IMR-90 (cell line): ENCODE measurements at regions not wholly inside any gene's neighbourhood (a gene's known extent, or its start where the extent isn't known, plus 50 kb on each side); places are given as distances from the start of the nearest gene placed in this dataset.

Source experiments
- ATAC-seq: fragments of 200-7000 bp; cut with Tn5 transposase; 2 replicates; pipeline ENCODE4 v1.9.1; 2020; ENCODE audit warnings: low read depth, mild to moderate bottlenecking, moderate library complexity
- BruUV-seq: library from RNA; stranded (reverse); fragments of 400-500 nt; replicated peaks from 2 replicates; lab custom pipeline; 2021; lab: Mats Ljungman, UMichigan
- CTCF ChIA-PET: fragments of 300-600 bp; formaldehyde crosslinking; extraction: SDS; loops from one replicate; lab custom pipeline; 2021; ENCODE audit warnings: antibody characterized with exemption; lab: Yijun Ruan, JAX
- POLR2A ChIA-PET: fragments of 300-600 bp; sonication (Branson Sonifier 250); formaldehyde crosslinking; loops from one replicate; lab custom pipeline; 2022; ENCODE audit warnings: antibody characterized with exemption; ENCODE audit not compliant: unreplicated experiment; lab: Charles Lee
- DNase-seq: peaks from one replicate; pipeline ENCODE4 v3.0.0; 2013
- H2AFZ ChIP-seq: replicated peaks from 2 replicates; pipeline ENCODE3; 2013; ENCODE audit warnings: low read length, mild to moderate bottlenecking; ENCODE audit not compliant: poor library complexity
- H2AK5ac ChIP-seq: 2 replicates; pipeline ENCODE4 v1.6.1; 2013; ENCODE audit warnings: low read depth, low read length, inconsistent platforms
- H2AK9ac ChIP-seq: replicated peaks from 2 replicates; pipeline ENCODE3; 2013; ENCODE audit warnings: mild to moderate bottlenecking, low read depth, low read length, moderate library complexity; ENCODE audit not compliant: poor library complexity
- H2BK120ac ChIP-seq: 2 replicates; pipeline ENCODE4 v1.6.1; 2013; ENCODE audit warnings: low read depth, low read length, inconsistent platforms
- H2BK15ac ChIP-seq: 3 replicates; pipeline ENCODE4 v1.6.1; 2013; ENCODE audit warnings: low read depth, low read length, inconsistent platforms
- H2BK20ac ChIP-seq: 2 replicates; pipeline ENCODE4 v1.6.1; 2013; ENCODE audit warnings: low read depth, mild to moderate bottlenecking, inconsistent platforms, low read length, moderate library complexity
- H2BK5ac ChIP-seq: 2 replicates; pipeline ENCODE4 v1.6.1; 2013; ENCODE audit warnings: mild to moderate bottlenecking, low read depth, low read length, inconsistent platforms; ENCODE audit not compliant: poor library complexity, severe bottlenecking
- H3K14ac ChIP-seq: replicated peaks from 2 replicates; pipeline ENCODE4 v1.6.1; 2013; ENCODE audit warnings: low read depth, low read length, inconsistent platforms
- H3K18ac ChIP-seq: 2 replicates; pipeline ENCODE4 v1.6.1; 2013; ENCODE audit warnings: low read depth, low read length, control low read depth
- H3K23ac ChIP-seq: 2 replicates; pipeline ENCODE4 v1.6.1; 2013; ENCODE audit warnings: low read depth, low read length, inconsistent platforms
- H3K27ac ChIP-seq: 2 replicates; pipeline ENCODE4 v1.5.1; 2013; ENCODE audit warnings: mild to moderate bottlenecking, control low read depth, low read length; ENCODE audit not compliant: insufficient read depth
- H3K27me3 ChIP-seq: 2 replicates; pipeline ENCODE4 v1.6.1; 2013; ENCODE audit warnings: low read length; ENCODE audit not compliant: control insufficient read depth, insufficient read depth
- H3K36me3 ChIP-seq: 2 replicates; pipeline ENCODE4 v1.6.1; 2013; ENCODE audit warnings: low read length, mixed read lengths; ENCODE audit not compliant: control insufficient read depth, insufficient read depth
- H3K4ac ChIP-seq: 2 replicates; pipeline ENCODE4 v1.6.1; 2013; ENCODE audit warnings: low read depth, low read length, inconsistent platforms
- H3K4me1 ChIP-seq: 2 replicates; pipeline ENCODE4 v1.6.1; 2013; ENCODE audit warnings: low read length, mixed read lengths; ENCODE audit not compliant: control insufficient read depth, insufficient read depth
- H3K4me2 ChIP-seq: 2 replicates; pipeline ENCODE4 v1.6.1; 2013; ENCODE audit warnings: low read depth, mild to moderate bottlenecking, control low read depth, low read length, moderate library complexity
- H3K4me3 ChIP-seq: 2 replicates; pipeline ENCODE4 v1.5.1; 2013; ENCODE audit warnings: low read depth, mild to moderate bottlenecking, control low read depth, low read length, moderate library complexity; ENCODE audit not compliant: insufficient read depth
- H3K56ac ChIP-seq: 2 replicates; pipeline ENCODE4 v1.6.1; 2013; ENCODE audit warnings: low read length, inconsistent platforms; ENCODE audit not compliant: insufficient read depth; ENCODE audit errors: extremely low read depth
- H3K79me1 ChIP-seq, 2 experiments: 2 replicates each; pipeline ENCODE4 v1.6.1; 2013; ENCODE audit warnings: low read length in 2 of 2, inconsistent platforms in 1 of 2, low read depth in 1 of 2
- H3K9ac ChIP-seq: 2 replicates; pipeline ENCODE4 v1.6.1; 2013; ENCODE audit warnings: low read depth, low read length, control low read depth
- H3K9me1 ChIP-seq: 2 replicates; pipeline ENCODE4 v1.6.1; 2013; ENCODE audit warnings: low read length, inconsistent platforms; ENCODE audit not compliant: insufficient read depth
- H3K9me3 ChIP-seq: 2 replicates; pipeline ENCODE4 v1.6.1; 2013; ENCODE audit warnings: low read length; ENCODE audit not compliant: control insufficient read depth, insufficient read depth
- H4K20me1 ChIP-seq: 2 replicates; pipeline ENCODE4 v1.6.1; 2013; ENCODE audit warnings: low read length, inconsistent platforms; ENCODE audit not compliant: insufficient read depth
- H4K5ac ChIP-seq: 2 replicates; pipeline ENCODE4 v1.6.1; 2013; ENCODE audit warnings: mild to moderate bottlenecking, low read depth, low read length, control low read depth
- H4K8ac ChIP-seq, 2 experiments: 2 replicates each; pipeline ENCODE4 v1.6.1; 2013; ENCODE audit warnings: low read depth in 2 of 2, low read length in 2 of 2, control low read depth in 1 of 2, inconsistent platforms in 1 of 2
- H4K91ac ChIP-seq: 2 replicates; pipeline ENCODE4 v1.6.1; 2013; ENCODE audit warnings: low read depth, low read length, inconsistent platforms; ENCODE audit not compliant: insufficient read depth
- BHLHE40 ChIP-seq: fragments of 150-350 bp; IDR thresholded peaks from 2 replicates; pipeline ENCODE4 v1.6.1; 2016; ENCODE audit warnings: mild to moderate bottlenecking, low read depth, low read length
- CEBPB ChIP-seq: IDR thresholded peaks from 2 replicates; pipeline ENCODE4 v1.6.1; 2012; ENCODE audit warnings: low read depth, low read length, improper control_type of control experiment
- CHD1 ChIP-seq: IDR thresholded peaks from 2 replicates; pipeline ENCODE4 v1.6.1; 2012; ENCODE audit warnings: low read depth, low read length, improper control_type of control experiment
- CTCF ChIP-seq: conservative IDR thresholded peaks from 2 replicates; pipeline ENCODE4 v1.5.1; 2012; ENCODE audit warnings: mild to moderate bottlenecking, low read depth, low read length, improper control_type of control experiment
- ELK1 ChIP-seq: fragments of 150-350 bp; IDR thresholded peaks from 2 replicates; pipeline ENCODE4 v1.6.1; 2016; ENCODE audit warnings: low read depth, mild to moderate bottlenecking, low read length, moderate library complexity, borderline replicate concordance
- FOS ChIP-seq: fragments of 150-350 bp; IDR thresholded peaks from 2 replicates; pipeline ENCODE4 v1.6.1; 2016; ENCODE audit warnings: low read depth, low read length
- MAFK ChIP-seq: IDR thresholded peaks from 2 replicates; pipeline ENCODE4 v1.6.1; 2012; ENCODE audit warnings: low read depth, low read length, improper control_type of control experiment
- MAZ ChIP-seq: IDR thresholded peaks from 2 replicates; pipeline ENCODE4 v1.6.1; 2012; ENCODE audit warnings: low read depth, mild to moderate bottlenecking, low read length, improper control_type of control experiment, moderate library complexity, borderline replicate concordance
- MXI1 ChIP-seq: IDR thresholded peaks from 2 replicates; pipeline ENCODE4 v1.6.1; 2012; ENCODE audit warnings: low read depth, mild to moderate bottlenecking, low read length, moderate library complexity, borderline replicate concordance
- NFE2L2 ChIP-seq: fragments of 150-350 bp; IDR thresholded peaks from 2 replicates; pipeline ENCODE4 v1.6.1; 2016; ENCODE audit warnings: low read depth, mild to moderate bottlenecking, low read length
- POLR2A ChIP-seq: IDR thresholded peaks from 2 replicates; pipeline ENCODE4 v1.6.1; 2012; ENCODE audit warnings: mild to moderate bottlenecking, low read depth, low read length
- RAD21 ChIP-seq: IDR thresholded peaks from 2 replicates; pipeline ENCODE4 v1.6.1; 2012; ENCODE audit warnings: low read length, improper control_type of control experiment
- RCOR1 ChIP-seq: IDR thresholded peaks from 2 replicates; pipeline ENCODE4 v1.6.1; 2012; ENCODE audit warnings: mild to moderate bottlenecking, low read length, improper control_type of control experiment; ENCODE audit not compliant: insufficient replicate concordance
- RFX5 ChIP-seq: IDR thresholded peaks from 2 replicates; pipeline ENCODE4 v1.8.0; 2012; ENCODE audit warnings: low read depth, mild to moderate bottlenecking, low read length, moderate library complexity
- SMC3 ChIP-seq: fragments of 150-350 bp; IDR thresholded peaks from 2 replicates; pipeline ENCODE4 v1.6.1; 2016; ENCODE audit warnings: low read depth, mild to moderate bottlenecking, antibody characterized with exemption, low read length, moderate library complexity
- WGBS, 2 experiments: methylation state at CpG; one replicate each; pipeline versions ENCODE4 v1.1.5 to v1.1.7; 2013; ENCODE audit warnings: missing lambda C conversion rate in 2 of 2; ENCODE audit not compliant: insufficient read length in 1 of 2; ENCODE audit errors: extremely low coverage in 2 of 2; 5-methylcytosine and 5-hydroxymethylcytosine counted together
- dilution Hi-C: fragments of 300-500 bp; cut with HindIII; formaldehyde crosslinking; loops from one replicate; pipeline ENCODE4 v1.14.3; 2018; ENCODE audit warnings: low sequenced_read_pairs; ENCODE audit not compliant: unreplicated experiment
- in situ Hi-C: fragments of 300-500 bp; cut with MboI; formaldehyde crosslinking; loops from 3 replicates; pipeline ENCODE4 v1.14.3; 2019; ENCODE audit warnings: low sequenced_read_pairs, inconsistent platforms, mixed read lengths
- intact Hi-C: fragments of 100-400 bp; cut with micrococcal nuclease; formaldehyde crosslinking; loops from 2 replicates; pipeline ENCODE4 v1.10.0; 2022
- TF ChIP-seq, protein P1 (sequence below): fragments of 150-350 bp; IDR thresholded peaks from 2 replicates; pipeline ENCODE4 v1.6.1; 2017; ENCODE audit warnings: mild to moderate bottlenecking, antibody characterized with exemption, low read length, low read depth

DNA sequence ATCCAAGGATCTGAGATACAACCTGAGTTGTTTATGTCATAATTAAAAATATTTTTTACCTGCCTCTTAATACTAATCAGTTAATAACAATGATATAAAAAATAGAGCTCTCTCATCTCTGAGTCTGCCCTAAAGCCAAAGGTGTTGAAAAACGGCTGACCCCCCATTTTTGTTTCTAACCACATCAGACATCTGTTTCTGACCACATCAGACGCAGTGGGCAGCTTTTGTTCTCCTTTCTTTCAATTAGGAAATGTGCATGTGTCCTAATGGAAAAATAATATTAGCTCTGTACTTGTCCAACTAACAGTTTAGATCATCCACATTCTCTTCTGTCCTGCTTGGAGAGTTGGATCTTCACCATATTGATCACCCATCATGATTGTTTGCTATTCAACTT is 144.6 kb downstream of the SHOX2 start:
- WGBS, 2 experiments = no CpG with 5 or more reads among the region's 2 CpGs

More for the DNA sequence above, 144.6 kb downstream of the SHOX2 start:
- no TSS peak for BruUV-seq
- Histone ChIP-seq H2AFZ (no peak overlapping the region), H3K79me1 (no peaks in the 10 kb centered on the region), H3K18ac (no peak overlapping the region), H3K14ac (no peak overlapping the region), H4K8ac (no peak overlapping the region), H2BK120ac (no peak overlapping the region), H4K91ac (no peak overlapping the region), H2BK20ac (no peak overlapping the region), H3K27ac (no peak overlapping the region), H3K9ac (no peak overlapping the region), H2AK9ac (no peak overlapping the region), H3K4me2 (no peak overlapping the region), H3K9me1 (no peaks in the 10 kb centered on the region), H3K4me1 (no peaks in the 10 kb centered on the region), H2AK5ac (no peak overlapping the region), H3K4me3 (no peak overlapping the region), H3K9me3 (no peaks in the 10 kb centered on the region), H3K27me3 (no peaks in the 10 kb centered on the region), H2BK5ac (no peak overlapping the region), H2BK15ac (no peak overlapping the region), H3K36me3 (no peaks in the 10 kb centered on the region), H3K56ac (no peak overlapping the region), H3K4ac (no peak overlapping the region), H4K5ac (no peak overlapping the region), H3K23ac (no peak overlapping the region), H4K20me1 (no peaks in the 10 kb centered on the region)
- intact Hi-C loops = no loop called here
- ChIA-PET POLR2A (no interaction called here), CTCF (no interaction called here)
- no peak for ATAC-seq
- TF ChIP-seq MAZ (no peak), ELK1 (no peak), RFX5 (no peak), CHD1 (no peak), RAD21 (no peak), CTCF (no peak), RCOR1 (no peak), CEBPB (no peak), FOS (no peak), MAFK (no peak), BHLHE40 (no peak), SMC3 (no peak), MXI1 (no peak), POLR2A (no peak), NFE2L2 (no peak)
- TF ChIP-seq, protein P1, sequence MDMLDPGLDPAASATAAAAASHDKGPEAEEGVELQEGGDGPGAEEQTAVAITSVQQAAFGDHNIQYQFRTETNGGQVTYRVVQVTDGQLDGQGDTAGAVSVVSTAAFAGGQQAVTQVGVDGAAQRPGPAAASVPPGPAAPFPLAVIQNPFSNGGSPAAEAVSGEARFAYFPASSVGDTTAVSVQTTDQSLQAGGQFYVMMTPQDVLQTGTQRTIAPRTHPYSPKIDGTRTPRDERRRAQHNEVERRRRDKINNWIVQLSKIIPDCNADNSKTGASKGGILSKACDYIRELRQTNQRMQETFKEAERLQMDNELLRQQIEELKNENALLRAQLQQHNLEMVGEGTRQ = no peak
- in situ Hi-C loops = no loop called here
- dilution Hi-C loops = no loop called here
- no peak for DNase-seq
